GM18909 (cell line): ENCODE measurements at regions not wholly inside any gene's neighbourhood (a gene's known extent, or its start where the extent isn't known, plus 50 kb on each side); places are given as distances from the start of the nearest gene placed in this dataset.
"Not testable (repeated sequence)": the region's sequence is repeated elsewhere in the genome, so short reads cannot be mapped to it uniquely, and the experiment has no call there.

ENCODE experiments used
- ATAC-seq: cut with Tn5 transposase; IDR thresholded peaks from one replicate; pipeline ENCODE4 v1.9.1; 2021; ENCODE audit warnings: mild to moderate bottlenecking; ENCODE audit not compliant: unreplicated experiment, poor library complexity

DNA sequence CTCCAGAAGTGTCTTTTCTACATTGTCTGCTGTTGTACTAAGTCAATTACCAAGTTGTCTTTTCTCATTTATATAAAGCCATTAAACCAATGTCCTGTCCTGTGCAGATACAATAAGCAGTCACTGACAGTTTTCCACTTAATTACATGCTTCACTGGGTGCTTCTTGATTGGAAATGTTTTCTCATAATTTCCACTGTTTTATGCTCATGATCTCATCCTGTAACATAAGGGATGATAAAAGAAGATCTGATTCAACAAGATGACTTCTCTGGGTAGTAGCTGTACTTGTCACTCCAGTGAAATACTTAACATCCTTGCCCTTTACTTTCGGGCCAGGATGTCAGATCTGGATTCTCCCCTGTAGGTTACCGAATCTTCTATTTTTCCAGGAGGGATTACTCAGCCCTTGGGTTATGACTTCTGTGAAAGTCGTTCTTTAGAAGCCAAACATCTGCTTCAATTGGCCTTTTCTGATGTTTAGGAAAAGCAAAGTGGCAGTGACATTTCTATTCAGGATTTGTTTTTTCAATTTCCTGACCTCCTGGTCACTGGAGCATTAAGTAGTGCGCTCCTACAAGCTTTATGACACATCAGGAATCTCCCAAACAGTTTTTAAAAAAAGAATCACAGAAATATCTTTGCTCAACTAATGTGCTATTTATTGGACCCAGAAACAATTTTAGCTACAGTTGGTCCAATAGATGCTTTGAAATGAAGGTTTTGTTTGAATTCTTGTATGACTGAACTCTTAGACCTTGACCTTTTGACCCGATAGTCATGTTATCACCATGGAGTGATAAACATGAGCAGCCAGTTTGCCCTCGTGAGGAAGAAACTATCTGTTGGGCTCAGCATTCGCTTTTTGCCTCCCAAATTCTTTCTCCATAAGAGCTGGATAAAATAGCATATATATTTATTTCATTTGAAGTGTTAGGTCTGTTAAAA lies 234.5 kb upstream of the SSTR1 start:
- ATAC-seq, result no peak

DNA sequence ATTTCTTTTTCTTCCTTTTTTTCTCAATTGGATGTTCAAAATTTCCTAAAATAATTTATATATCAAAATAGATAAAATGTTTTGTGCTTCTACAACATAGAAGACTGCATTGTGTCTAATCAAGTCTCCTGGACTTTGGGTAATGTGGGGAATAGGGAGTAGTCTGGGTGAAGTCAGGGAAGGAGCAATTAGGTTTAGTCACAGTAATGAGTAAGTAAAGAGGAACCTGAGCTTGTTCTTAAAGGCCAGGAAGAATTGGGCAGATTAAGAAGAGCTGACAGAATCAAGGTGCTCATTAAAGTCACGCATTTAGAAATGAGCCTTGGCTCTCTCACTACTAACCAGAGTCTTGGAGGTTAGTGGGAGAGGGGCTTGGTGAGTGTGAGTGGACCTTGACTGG lies 233.3 kb upstream of the SSTR1 start:
- no peak for ATAC-seq

DNA sequence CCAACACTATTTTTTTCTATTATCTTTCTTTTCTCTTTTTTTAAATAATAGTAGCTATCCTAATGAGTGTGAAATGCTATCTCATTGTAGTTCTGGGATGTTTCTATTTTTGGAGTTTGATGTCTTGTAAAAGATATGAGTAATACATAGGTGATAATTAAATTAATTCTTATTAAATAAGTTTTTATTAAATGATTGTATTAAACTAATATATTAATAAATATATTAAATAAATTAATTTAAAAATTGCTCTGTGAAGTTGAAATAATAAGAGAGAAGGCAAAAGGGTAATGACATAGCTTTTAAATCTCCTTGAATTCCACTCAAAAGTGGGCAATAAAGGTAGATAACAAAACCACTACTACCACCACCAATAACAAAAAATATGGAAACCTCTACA lies 230.2 kb upstream of the SSTR1 start:
- no peak for ATAC-seq

DNA sequence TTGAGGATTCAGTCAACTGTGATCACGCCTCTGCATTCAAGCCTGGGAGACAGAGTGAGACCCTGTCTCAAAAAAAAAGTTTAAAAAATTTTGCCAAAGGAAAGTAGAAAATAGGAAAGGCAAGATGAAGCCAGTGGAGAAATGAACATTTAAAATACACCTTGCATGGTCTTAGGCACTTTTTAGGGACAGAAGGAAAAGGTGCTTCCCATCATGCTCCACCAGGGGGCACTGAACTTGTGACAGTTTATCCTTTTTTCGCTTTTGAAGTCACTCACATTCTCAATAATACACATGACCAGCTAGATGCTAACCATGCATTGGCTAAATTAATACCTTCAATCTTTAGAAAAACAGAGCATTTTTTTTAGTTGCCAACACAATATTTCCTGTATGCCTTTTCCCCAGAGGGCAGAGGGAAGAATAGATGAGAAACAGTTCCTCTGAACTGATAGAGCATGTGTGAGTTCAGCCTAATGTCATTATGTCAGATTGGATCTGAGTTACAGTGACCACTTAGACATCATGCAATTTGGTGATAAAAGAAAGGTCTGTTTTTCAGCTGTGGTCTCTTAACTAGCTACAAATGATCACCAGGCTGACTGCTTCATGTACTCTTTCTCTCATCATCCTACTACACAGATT lies 221.8 kb upstream of the SSTR1 start:
- ATAC-seq, result peak; percentile 74

DNA sequence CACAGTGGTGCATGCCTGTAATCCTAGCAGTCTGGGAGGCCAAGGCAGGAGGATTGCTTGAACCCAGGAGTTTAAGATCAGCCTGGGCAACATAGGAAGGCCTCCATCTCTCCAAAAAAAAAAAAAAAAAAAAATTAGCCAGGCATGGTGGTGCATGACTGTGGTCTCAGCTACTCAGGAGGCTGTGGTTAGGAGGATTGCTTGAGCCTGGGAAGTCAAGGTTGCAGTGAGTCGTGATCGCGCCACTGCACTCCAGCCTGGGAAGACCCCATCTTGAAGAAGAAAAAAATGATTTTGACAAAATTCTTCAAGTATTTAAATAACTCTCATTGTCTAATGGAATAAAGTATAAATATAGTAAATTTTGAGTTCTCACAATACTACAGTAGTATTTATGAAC lies 219.2 kb upstream of the SSTR1 start:
- no peak for ATAC-seq

DNA sequence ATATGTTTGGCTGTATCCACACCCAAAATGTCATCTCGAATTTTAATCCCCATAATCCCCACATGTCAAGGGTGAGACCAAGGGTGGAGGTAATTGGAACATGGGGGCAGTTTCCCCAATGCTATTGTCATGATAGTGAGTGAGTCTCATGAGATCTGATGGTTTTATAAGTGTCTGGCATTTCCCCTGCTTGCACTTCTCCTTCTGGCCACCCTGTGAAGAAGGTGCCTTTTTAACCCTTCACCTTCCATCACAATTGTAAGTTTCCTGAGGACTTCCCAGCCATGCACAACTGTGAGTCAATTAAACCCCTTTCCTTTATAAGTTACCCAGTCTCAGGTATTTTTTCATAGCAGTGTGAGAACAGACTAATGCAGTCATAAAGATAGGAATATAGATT lies 216.7 kb upstream of the SSTR1 start:
- ATAC-seq, result no peak

DNA sequence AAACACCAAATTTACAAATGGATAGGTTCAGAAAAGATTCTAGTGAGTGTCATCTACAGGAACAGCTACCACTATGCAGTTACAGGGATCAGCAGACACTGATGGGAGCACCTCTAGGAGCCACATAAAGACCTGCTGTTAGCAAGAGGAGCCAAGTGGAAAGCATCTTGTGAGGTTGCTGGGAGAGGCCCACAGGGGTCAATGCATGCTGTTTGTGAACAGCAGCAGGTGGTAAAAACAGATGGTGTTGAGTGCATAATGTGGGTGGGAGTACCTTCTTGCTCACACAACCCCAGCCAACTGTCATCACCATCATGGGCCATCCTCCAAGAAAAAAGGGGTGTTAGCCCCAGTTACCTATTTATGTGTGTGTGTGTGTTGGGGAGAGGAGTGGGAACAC lies 215.2 kb upstream of the SSTR1 start:
- no peak for ATAC-seq

DNA sequence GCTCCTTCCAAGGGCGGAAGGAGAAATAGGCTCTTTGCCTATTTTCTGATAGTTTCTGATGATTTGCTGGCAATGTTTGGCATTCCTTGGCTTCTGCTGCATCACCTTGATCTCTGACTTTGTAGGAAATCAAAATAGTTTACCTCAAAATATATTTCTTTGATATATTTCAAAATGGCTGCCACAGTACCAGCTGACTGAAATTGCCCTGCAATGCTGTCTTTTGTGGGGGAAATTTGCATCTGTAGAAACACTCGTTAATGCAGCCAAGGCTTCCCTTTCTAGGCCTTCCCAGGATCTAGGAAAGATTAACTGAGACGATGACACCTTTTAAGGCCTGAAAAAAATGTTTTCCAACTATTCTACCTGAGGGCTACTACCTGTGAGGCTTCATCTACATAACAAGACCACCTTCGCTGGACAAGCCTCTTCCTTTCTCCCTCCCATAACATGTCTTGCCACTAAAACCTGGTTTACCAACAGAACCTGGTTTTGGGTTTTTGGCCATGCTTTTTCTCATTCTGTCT lies 212.8 kb upstream of the SSTR1 start:
- ATAC-seq, result no peak

DNA sequence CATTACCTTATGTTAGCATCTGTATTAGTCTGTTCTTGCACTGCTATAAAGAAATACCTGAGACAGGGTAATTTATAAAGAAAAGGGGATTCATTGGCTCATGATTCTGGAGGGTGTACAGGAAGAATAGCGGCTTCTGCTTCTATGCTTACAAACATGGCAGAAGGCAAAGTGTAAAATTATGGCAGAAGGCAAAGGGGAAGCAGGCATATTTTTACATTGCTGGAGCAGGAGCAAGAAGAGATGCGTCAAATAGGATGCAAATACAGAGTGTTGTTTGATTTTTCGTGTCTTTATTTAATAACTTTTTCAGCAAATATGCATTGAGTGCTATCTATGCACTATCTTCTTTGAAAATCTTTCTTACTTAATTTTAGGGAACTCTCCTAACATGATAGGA lies 210.7 kb upstream of the SSTR1 start:
- no peak for ATAC-seq

DNA sequence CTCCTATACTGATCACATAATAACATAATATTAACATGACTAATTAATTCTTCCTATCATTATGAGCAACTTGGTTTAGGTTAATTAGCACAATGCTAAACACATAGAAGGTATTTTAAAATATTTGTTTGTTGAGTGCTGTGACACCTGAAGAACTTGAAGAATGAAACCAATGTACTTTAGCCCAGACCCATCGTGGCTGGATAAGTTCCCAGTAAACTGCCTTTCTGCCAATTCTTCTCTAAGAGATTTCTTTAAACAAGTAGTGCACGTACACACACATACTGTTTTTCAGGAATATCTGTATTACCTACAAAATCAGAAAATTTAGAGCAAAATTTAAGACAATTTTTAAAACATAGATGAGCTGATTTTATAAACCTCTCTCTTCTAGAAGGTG lies 207.4 kb upstream of the SSTR1 start:
- ATAC-seq, result no peak

DNA sequence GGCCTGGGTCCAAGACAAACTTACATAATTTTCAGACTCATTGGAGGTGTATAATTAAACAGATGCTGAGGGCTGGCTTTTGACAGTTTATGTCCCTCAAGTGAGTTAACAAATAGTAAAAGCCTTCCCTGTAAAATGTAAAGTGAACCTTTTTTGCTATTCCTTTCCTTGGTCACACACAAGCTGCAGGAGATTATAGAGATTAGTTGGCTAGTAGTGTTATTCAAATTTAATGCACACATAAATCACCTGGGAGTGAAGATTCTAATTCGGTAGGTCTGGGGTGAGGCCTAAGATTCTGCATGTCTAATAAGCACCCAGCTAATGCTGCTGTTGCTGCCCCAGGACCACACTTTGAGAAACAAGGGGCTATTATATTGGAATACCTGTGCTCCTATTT lies 206.2 kb upstream of the SSTR1 start:
- ATAC-seq, result no peak

DNA sequence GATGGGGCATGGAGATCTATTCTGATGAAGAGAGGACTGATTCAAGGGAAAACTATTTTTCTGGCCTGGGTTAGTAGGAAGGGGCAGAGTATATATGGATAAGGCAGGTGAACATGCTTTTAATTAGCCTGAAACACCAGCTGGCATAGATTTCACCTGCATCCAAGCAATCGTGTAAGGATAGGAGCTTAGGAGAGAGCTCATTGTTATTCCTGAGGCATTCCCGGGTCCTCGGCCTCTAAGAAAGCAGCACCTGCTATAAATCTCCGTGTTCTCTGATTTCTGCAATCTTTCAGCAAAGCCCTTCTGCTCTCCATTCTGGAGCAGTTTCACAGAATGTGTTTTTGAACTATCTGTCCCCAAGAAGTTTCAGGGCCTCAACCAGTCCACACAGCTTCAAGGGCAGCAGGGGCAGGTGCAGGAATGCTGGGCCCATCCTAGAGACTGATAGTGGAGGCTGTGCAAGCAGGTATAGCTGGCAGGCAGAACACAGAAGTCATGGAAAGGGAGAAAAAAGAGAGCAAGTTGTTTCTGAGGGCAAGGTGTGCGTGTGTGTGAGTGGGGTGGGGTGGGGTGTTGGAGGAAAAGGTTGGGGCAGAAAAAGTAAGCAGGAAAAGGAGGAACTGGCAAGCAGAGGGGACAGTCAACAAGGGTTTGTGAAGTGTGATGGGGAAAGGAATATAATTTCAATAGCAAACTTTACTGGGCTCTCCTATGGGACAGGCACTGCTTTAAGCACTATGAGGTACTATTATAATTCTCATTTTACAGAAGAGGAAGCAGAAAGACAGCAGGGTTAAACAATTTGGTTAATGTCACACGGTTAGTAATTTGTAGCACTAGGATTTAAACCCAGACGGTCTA lies 203.7 kb upstream of the SSTR1 start:
- ATAC-seq, result no peak

DNA sequence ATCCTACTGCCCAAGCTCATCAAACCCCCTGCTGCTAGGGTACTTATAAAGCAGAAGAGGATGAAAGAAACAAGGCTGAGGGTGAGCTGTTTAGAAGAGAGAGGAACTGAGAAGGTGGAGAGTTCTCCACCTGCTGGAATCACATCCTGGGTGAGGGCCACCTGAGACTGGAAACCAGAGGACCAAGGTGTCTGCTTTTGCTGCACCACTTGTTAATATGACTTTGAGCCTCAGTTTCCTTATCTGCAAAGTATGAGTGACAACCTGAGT lies 203.2 kb upstream of the SSTR1 start:
- no peak for ATAC-seq

DNA sequence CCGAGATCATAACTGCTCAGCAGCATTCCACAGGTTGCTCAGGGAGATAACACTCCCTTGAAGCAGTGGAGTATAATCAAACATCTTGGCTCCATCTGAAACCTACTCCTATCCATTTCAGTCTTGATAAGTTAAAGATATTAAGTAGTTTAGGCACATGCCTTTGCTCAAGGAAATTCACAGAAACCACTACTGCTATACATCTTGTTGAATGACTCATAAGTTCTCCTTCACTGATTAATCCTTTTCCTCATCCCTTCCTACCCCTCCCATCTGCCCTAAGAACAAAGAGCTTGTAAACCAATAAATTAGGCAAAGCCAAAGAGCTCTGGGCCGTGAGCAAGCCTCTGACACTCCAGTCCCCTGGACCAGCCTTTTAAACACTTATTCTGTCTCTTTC lies 196.5 kb upstream of the SSTR1 start:
- not testable (repeated sequence) for ATAC-seq

DNA sequence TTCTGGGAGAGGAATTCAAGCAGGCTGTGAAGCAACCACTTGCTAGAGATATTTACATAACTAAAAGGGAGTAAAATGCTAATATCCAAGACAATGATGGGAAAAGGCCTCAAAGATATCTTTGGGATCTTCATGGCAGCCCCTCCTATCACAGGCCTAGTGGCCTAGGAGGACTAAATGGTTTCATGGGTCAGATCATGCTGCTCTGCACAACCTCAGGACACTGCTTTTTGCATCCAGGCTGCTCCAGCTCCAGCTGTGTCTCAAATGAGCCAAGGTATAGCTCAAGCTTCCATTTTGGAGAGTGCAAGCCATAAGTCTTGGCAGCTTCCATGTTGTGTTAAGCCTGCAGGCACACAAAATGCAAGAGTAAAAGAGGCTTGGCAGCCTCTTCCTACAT lies 195.6 kb upstream of the SSTR1 start:
- ATAC-seq, result no peak

DNA sequence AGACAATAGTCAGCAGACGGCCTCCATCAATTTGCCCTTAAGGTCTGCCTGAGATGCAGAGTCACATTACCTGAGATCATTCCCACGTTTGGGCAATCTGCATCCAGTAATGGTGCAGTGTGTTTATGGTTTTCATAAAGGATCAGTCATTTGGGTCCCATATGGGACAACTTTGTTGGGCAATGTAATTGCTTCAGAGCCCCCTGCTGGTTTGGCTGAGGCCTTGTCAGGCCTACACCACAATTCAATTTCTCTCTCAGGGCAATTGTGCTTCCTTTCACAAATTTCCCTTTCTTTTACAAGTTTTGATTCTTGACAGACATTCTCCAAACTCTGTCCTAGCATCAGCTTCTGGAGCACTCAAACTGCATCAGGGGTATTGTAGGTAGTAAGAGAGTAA lies 191.2 kb upstream of the SSTR1 start:
- ATAC-seq, result no peak

DNA sequence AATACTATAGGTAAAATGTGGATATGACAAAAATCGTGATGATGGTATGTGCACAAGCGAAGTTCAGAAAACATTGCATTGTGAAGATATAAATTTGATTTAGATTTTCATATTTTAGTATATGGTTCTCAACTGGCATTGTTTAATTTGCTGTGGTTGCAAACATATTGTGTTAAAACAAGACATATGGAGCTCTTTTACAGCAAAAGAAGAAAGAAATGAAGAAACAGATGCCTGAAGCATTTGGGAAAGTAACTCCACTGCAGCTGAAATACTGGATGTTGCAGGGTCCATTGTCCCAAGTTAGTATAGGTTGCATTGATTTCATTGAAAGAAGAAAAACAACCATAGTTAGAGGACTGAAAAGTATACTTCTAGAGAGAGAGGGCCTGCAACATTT lies 185.8 kb upstream of the SSTR1 start:
- no peak for ATAC-seq

DNA sequence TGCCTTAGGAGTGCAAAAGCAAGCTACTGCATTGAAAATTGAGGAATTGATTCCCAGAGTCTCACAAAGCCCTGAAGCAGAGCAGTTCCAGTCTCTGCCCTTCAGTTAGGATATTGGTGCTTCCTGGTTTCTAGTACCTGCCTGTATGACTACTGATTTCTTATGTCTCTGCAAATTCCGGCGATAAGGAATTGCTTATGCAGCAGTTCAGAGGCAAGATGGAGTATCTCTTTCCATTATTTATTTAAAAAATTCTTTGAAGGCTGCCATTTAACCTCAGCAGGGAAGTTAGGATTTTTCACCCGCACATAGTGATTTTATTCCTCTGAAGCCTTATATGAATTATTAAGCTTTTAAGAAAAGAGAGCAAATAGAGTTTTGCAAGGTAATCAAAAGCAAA lies 184.9 kb upstream of the SSTR1 start:
- no peak for ATAC-seq

DNA sequence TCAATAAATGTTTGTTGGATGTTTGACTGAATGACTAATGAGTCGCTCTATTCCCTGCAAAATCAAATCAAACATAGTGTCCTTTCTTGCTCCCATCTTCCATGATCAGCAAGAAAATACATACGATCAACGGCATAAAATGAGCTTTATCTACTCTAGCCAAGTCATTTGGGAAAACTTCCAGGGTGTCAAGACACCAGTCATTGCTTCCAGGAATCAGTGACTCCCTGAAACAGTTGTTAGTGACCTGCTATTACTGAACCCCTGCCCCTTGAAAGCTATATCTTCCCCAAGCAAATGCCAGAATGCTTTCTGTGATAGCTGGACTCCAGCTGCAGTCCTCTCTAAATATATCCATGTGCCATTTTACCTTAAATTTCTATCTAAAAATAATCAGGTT lies 169.5 kb upstream of the SSTR1 start:
- no peak for ATAC-seq

DNA sequence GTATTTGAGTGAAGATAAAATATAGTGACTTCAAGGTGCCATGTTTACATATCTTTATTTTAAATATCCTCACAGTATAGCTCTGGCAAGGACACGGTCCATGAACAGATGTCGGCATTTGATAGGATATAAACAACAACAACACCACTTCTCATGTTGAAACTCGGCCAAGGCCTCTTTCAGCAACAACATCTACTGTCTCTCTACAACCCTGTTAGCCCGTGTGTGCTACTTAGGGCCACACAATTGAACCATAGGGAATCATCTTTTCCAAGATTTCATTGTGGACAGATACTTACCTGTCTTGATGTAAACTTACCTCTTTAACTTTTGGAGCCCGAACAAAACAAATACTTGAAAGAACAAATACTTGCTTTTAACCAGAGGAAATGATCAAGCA lies 168.7 kb upstream of the SSTR1 start:
- no peak for ATAC-seq

DNA sequence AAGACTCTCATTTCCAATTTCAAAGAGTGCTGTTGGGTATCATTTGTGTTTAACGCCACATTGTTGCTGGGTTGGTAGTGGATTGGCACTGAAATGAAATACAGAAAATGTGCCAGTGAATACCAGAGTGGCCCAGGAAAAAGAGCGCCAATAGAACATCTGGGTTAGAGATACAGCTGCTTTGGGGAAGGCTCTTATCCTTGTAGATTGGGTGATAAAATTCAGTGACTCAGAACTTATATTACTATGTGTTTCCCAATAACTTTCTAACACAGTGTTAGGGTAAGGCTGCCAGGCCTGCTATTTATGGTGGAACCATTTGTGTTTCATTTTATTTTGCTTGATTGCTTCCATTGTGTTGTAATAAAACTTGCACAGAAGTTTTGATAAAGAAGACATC lies 168.2 kb upstream of the SSTR1 start:
- ATAC-seq, result no peak
